ENCODE measurements at regions not wholly inside any gene's neighbourhood (a gene's known extent, or its start where the extent isn't known, plus 50 kb on each side); places are given as distances from the start of the nearest gene placed in this dataset.
A peak's percentile ranks its signal among the peaks of the same experiment; 100 is the strongest.

DNA sequence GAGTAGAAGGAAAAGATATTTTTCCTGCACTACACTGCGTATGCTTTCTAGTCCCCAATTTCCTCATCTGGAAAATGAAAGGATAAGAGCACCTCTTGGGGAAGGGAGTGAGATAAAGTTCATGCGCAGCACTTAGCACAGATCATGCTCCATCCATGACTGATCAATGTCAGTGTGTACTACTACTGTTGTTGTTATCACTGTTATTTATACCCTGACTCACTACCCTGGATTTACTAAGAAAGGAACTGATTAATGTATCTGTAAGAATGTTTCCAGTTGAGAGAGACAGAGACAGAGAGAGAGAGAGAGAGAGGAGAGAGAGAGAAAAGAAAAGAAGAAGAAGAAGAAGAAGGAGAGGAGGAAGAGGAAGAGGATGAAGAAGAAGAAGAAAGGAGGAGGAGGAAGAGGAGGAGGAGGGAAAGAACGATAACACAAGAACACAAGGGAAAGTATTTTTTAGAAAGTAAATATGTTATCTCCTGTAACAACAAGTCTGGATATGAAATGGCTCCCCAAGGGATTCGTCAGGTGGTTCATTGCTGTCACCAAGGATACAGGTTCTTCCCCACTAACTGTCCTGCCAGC lies 212.2 kb upstream of the PROK2 start:
- DNase-seq: no peak

DNA sequence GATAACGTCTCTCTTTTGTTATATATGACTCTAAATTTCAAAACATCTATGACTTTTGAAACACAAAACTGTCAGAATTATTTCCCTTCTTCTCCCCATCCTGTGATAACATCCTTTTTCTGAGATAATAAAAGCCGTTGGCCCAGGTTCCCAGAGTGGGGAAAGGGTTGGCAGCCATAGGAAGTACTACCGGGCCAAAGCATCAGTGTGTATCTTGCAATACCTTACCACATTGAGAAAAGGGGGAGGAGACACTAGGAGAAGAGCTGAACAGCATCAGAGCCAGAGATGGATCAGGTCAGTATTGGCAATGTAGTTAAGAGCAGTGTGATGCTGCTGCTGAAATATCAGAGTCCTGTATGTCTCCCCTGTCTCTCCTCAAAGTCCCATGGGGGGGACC lies 210.0 kb upstream of the PROK2 start:
- DNase-seq: no peak

DNA sequence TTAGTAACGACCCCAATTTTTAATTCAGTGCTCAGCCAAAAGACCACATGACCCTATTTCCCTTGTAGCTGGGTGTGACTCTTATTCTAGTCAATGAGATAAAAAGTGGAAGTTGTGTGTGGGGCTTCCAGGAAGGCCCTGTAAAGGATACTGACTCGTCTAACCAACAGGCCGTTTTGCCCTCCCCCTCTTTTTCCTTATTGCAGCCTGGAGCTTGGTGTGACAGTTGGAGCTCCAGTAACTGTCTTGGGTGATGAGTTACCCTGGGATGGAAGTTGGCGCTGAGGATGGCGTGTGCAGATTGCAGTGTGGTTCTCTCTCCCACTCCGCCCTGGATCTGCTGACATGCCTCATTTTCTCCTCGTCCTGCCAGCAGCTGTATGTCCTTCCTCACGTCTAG lies 209.3 kb upstream of the PROK2 start:
- DNase-seq: no peak

- no peak for DNase-seq
These were observed 206.7 kb upstream of the PROK2 start for GRCh38 chr3:71991681-71992080.

GRCh38 chr3:71991046-71991445 lies 206.1 kb upstream of the PROK2 start:
- DNase-seq: no peak

DNA sequence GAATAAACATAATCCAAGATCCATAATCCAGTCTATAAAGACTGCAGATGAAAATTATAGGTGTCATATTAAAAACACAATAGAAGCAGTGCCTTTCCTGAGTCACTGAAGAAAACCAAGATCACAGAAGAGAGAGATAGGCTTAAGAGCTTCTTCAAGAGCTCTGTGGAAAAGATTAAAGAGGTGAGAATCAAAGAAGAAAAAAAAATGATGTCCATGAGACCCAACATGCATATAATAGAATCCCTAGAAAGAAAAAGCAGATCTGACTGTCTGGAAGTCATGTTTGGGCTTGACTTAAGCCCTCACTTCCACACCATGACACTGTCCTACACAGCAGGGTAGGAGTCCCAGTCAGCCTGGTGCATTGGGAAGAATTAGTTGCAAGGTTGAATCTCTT lies 205.6 kb upstream of the PROK2 start:
- DNase-seq: no peak

DNA sequence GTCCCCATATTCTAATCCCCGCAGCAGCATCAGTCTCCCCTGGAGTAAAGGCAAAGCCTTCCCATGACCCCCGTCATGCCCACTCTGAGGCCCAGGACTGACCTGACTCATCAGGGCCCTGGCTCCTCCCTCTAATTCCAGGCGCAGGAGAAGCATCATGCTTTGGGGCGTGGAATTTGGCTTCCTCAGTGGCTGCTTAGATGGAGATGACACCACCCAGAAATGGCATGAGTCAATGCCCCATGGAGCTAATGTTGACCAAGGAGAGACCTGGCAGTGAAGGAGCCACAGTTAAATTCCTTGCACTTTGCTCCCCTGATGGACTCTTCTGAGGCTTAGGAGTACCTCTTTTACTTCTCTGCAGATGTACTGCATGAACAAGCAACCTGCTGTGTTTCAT lies 204.2 kb upstream of the PROK2 start:
- DNase-seq: no peak

- no peak for DNase-seq
These were observed 202.9 kb upstream of the PROK2 start for GRCh38 chr3:71987828-71988227.

GRCh38 chr3:71987089-71987735 lies 202.3 kb upstream of the PROK2 start:
- DNase-seq: no peak

- no peak for DNase-seq
These were observed 201.7 kb upstream of the PROK2 start for GRCh38 chr3:71986606-71987005.

DNA sequence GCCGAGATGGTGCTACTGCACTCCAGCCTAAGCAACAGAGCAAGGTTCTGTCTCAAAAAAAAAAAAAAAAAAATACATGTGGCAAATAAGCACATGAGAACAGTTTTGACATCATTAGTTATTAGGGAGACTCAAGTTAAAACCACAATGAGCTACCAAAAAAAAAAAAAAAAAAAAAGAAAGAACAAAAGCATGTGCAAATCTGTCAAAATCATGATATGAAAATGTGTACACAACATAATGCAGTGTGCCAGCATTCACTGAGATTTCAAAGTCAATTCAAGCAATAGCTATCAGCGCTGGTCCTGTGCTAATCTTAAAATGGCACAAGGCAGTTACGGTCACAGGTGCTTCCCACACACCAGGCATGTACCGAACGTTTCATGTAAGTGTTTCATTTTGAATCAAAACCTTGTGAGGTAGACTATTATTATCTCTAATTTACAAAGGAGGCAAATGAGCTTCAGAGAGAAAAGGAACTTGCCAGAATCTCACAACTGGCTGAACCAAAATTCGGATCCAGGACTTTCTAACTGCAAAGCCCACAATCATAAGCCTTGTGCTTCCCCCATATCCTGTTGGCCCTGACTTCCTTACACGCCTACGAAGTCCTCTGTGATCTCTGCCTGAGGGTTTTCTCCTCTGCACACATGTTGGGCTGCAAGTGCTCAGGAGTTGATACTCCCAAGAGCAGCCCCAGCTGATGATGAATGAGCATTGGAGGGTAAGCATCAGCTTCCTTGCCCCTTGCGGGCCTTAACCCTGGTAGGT lies 200.1 kb upstream of the PROK2 start:
- no peak for DNase-seq

GRCh38 chr3:71983694-71984093 lies 198.7 kb upstream of the PROK2 start:
- DNase-seq: no peak

DNA sequence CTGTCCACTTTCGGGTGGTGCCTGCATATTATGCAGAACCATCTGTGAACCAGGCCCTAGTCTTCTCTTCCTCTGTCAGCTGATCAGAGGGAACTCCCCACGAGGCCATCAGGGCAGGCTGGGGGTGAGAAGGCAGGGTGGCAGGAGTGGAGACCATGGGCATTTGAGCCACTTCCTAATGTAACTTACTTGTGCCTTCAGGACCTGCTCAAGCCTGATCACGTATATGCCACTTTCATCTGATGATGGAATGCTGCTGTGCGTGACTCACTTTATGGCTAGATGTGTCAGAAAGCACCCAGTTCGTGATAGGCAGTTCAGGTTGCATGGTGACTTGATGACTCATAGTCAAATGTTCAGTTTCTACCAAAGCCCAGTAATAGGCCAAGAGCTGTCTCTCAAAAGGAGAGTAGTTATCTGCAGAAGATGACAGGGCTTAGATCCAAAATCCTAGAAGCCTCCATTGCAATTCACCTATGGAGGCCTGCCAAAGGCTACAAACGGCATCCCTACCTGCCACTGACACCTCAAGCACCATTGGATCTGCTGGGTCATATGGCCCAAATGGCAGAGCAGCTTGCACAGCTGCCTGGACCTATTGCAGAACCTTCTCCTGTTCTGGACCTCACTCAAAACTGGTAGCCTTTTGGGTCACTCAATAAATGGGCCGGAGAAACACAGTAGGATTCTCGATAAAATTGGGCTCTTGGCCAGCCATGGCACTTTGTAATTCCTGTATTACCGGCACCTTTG lies 197.7 kb upstream of the PROK2 start:
- DNase-seq: peak; percentile 39 to 45

- no peak for DNase-seq
These were observed 194.2 kb upstream of the PROK2 start for GRCh38 chr3:71979175-71979574.

DNA sequence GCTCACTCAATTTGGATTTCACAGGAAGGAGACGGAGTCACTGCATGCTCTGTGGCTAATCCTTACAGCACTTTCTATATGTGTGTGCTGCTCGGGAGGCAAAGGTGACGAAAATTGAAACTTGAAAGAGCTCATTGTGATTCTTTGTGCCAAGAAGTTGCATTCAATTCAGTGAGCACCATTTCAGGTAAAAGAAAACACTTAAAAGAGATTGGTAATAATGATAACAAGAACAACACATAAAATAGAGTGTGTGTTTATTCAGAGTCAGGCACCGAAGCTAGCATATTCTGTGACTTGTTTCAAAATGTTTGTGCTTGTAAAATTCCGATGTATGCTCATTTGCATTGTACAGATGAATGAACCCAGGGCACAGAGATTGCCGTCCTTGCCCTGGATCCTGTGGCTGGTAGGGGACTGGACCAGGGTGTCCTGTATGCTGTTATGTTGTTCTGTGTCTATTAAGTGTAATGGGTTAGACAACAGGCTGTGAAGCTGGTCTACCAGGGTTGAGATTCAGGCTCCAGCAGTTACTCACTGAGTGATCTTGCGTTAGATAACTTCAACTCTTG lies 193.3 kb upstream of the PROK2 start:
- no peak for DNase-seq

DNA sequence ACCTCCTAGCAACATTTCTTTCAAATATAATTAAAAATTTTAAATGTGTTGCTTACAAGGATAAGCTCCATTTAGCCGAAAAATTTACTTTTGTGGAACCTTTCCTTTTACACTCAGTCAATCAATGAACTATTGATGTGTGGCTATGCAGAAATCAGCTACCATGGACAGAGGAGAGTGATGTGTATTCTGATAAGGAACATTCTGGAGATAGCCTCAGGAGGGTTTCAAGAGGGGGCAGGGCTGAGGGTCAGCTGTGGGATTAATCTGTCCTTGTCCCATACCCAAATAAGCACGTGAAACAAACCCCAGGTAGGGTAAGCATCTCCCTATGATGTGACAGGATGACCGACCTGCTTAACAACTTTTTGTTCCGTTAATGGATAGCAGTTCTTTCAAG lies 192.6 kb upstream of the PROK2 start:
- DNase-seq: no peak

DNA sequence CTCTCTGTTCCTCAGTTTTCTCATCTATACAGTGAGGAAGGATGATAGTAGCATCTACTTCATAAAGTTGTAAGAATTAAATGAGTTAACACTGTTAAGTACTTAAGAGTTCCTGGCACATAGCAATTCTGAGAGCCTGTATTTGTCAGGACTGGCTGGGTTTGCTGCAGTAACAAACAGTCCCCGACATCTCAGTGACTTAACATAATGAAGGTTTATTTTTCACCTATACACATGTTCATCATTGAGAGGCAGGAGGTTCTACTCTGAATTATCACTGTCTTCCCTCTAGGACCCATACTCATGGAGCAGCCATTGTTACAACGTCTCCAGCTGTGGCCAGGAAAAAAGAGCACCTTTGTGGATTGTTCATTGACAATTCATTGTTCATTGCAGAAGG lies 190.6 kb upstream of the PROK2 start:
- no peak for DNase-seq

- no peak for DNase-seq
These were observed 189.8 kb upstream of the PROK2 start for GRCh38 chr3:71974786-71975185.

GRCh38 chr3:71973274-71974030 lies 188.5 kb upstream of the PROK2 start:
- DNase-seq: no peak

GRCh38 chr3:71972031-71972430 lies 187.1 kb upstream of the PROK2 start:
- DNase-seq: no peak

GRCh38 chr3:71968544-71968943 lies 183.6 kb upstream of the PROK2 start:
- no peak for DNase-seq

GRCh38 chr3:71966185-71966584 lies 181.2 kb upstream of the PROK2 start:
- no peak for DNase-seq

DNA sequence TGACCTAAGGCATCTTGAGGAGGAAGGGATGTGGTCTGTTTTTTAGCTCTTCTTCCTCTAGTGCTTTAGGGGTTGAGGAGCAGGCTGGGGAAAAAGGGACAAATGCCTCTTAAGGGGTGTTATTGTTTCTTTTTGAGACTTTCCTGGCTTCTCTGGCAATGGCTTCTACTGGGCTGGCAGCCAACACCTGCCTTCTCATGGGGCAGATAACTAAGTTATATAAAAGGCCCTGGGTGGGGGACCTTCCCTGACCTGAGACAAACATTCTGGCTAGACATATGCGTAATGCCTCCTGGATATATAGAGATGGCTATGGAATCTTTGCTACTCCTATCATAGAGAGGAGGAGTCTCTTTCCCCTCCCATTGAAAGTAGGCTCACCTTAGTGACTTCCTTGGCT lies 179.2 kb upstream of the PROK2 start:
- DNase-seq: no peak
